ENCODE measurements at regions not wholly inside any gene's neighbourhood (a gene's known extent, or its start where the extent isn't known, plus 50 kb on each side); places are given as distances from the start of the nearest gene placed in this dataset.

- no peak for DNase-seq (ENCODE audit: low read depth)
- H3K4me3 ChIP-seq (ENCODE audit: low read depth, low read length): no peak overlapping the region
- TF ChIP-seq CTCF (IDR thresholded peaks at IDR 0.05; ENCODE audit: insufficient read depth, low read depth, low read length): no peak
Measured at GRCh38 chr6:41404182-41404845, 68.9 kb downstream of the NCR2 start.

GRCh38 chr6:41405941-41406727 lies 70.7 kb downstream of the NCR2 start:
- no peak for TF ChIP-seq CTCF (IDR thresholded peaks at IDR 0.05; ENCODE audit: insufficient read depth, low read depth, low read length)
- no peak for DNase-seq (ENCODE audit: low read depth)
- H3K4me3 ChIP-seq (ENCODE audit: low read depth, low read length): no peak overlapping the region

- no peak for DNase-seq (ENCODE audit: low read depth)
- TF ChIP-seq CTCF (IDR thresholded peaks at IDR 0.05; ENCODE audit: insufficient read depth, low read depth, low read length): no peak
- H3K4me3 ChIP-seq (ENCODE audit: low read depth, low read length): no peak overlapping the region
Measured at GRCh38 chr6:41406728-41407489, 71.5 kb downstream of the NCR2 start.

GRCh38 chr6:41408576-41408975 lies 73.2 kb downstream of the NCR2 start:
- no peak overlapping the region for H3K4me3 ChIP-seq (ENCODE audit: low read depth, low read length)
- DNase-seq (ENCODE audit: low read depth): no peak
- no peak for TF ChIP-seq CTCF (IDR thresholded peaks at IDR 0.05; ENCODE audit: insufficient read depth, low read depth, low read length)

GRCh38 chr6:41408982-41409381 lies 73.6 kb downstream of the NCR2 start:
- no peak for DNase-seq (ENCODE audit: low read depth)
- no peak overlapping the region for H3K4me3 ChIP-seq (ENCODE audit: low read depth, low read length)
- TF ChIP-seq CTCF (IDR thresholded peaks at IDR 0.05; ENCODE audit: insufficient read depth, low read depth, low read length): no peak

GRCh38 chr6:41409489-41409888 lies 74.1 kb downstream of the NCR2 start:
- H3K4me3 ChIP-seq (ENCODE audit: low read depth, low read length): no peak overlapping the region
- no peak for TF ChIP-seq CTCF (IDR thresholded peaks at IDR 0.05; ENCODE audit: insufficient read depth, low read depth, low read length)
- DNase-seq (ENCODE audit: low read depth): no peak
